Fibroblast of skin of right biceps (primary cell): ENCODE measurements at regions not wholly inside any gene's neighbourhood (a gene's known extent, or its start where the extent isn't known, plus 50 kb on each side); places are given as distances from the start of the nearest gene placed in this dataset.

ENCODE experiments used
- DNase-seq: peaks from one replicate; pipeline ENCODE4 v3.0.0-alpha.2; 2013

GRCh38 chr16:77555126-77555525 is 120.3 kb upstream of the ADAMTS18 start:
- DNase-seq: peak; percentile 49

- no peak for DNase-seq
Measured at GRCh38 chr16:77555791-77556190, 121.0 kb upstream of the ADAMTS18 start.

- peak; percentile 59 for DNase-seq
Measured at GRCh38 chr16:77556201-77556873, 121.5 kb upstream of the ADAMTS18 start.

GRCh38 chr16:77557385-77557784 is 122.6 kb upstream of the ADAMTS18 start:
- no peak for DNase-seq

- DNase-seq: no peak
Measured at GRCh38 chr16:77558786-77559185, 124.0 kb upstream of the ADAMTS18 start.

GRCh38 chr16:77562497-77562896 is 127.7 kb upstream of the ADAMTS18 start:
- DNase-seq: no peak

- peak; percentile 61 for DNase-seq
Measured at GRCh38 chr16:77564791-77565390, 130.1 kb upstream of the ADAMTS18 start.

GRCh38 chr16:77569406-77569805 is 134.6 kb upstream of the ADAMTS18 start:
- DNase-seq: no peak

GRCh38 chr16:77570574-77570973 is 135.7 kb upstream of the ADAMTS18 start:
- DNase-seq: no peak

- DNase-seq: no peak
Measured at GRCh38 chr16:77571115-77571862, 136.5 kb upstream of the ADAMTS18 start.

GRCh38 chr16:77574867-77575624 is 140.2 kb upstream of the ADAMTS18 start:
- no peak for DNase-seq

- peak; percentile 38 for DNase-seq
Measured at GRCh38 chr16:77579351-77579891, 142.9 kb upstream of the NUDT7 start.

- peak; percentile 40 for DNase-seq
Measured at GRCh38 chr16:77581706-77582105, 140.6 kb upstream of the NUDT7 start.

GRCh38 chr16:77584205-77584859 is 138.0 kb upstream of the NUDT7 start:
- DNase-seq: peak; percentile 64

- peak; percentile 65 for DNase-seq
Measured at GRCh38 chr16:77585379-77586251, 136.7 kb upstream of the NUDT7 start.

GRCh38 chr16:77588389-77588788 is 133.9 kb upstream of the NUDT7 start:
- no peak for DNase-seq

GRCh38 chr16:77589071-77589765 is 133.1 kb upstream of the NUDT7 start:
- peak; percentile 62 for DNase-seq

GRCh38 chr16:77590707-77591106 is 131.6 kb upstream of the NUDT7 start:
- no peak for DNase-seq

- DNase-seq: no peak
Measured at GRCh38 chr16:77591347-77591746, 131.0 kb upstream of the NUDT7 start.

- no peak for DNase-seq
Measured at GRCh38 chr16:77592021-77592420, 130.3 kb upstream of the NUDT7 start.

GRCh38 chr16:77594057-77594456 is 128.3 kb upstream of the NUDT7 start:
- DNase-seq: no peak
